LNCaP clone FGC (cell line): ENCODE measurements at regions not wholly inside any gene's neighbourhood (a gene's known extent, or its start where the extent isn't known, plus 50 kb on each side); places are given as distances from the start of the nearest gene placed in this dataset.

ENCODE experiments used
- DNase-seq: peaks from one replicate; pipeline ENCODE4 v3.0.0-alpha.2; 2011; ENCODE audit warnings: low read depth
- H3K4me3 ChIP-seq: 2 replicates; pipeline ENCODE4 v1.5.1; 2011; ENCODE audit warnings: mild to moderate bottlenecking, low read depth, low read length, control low read depth
- TF ChIP-seq, protein P1 (sequence below): IDR thresholded peaks from 2 replicates; pipeline ENCODE4 v1.5.1; 2012; ENCODE audit warnings: mild to moderate bottlenecking; ENCODE audit not compliant: control insufficient read depth, insufficient read depth; ENCODE audit errors: extremely low read depth

DNA sequence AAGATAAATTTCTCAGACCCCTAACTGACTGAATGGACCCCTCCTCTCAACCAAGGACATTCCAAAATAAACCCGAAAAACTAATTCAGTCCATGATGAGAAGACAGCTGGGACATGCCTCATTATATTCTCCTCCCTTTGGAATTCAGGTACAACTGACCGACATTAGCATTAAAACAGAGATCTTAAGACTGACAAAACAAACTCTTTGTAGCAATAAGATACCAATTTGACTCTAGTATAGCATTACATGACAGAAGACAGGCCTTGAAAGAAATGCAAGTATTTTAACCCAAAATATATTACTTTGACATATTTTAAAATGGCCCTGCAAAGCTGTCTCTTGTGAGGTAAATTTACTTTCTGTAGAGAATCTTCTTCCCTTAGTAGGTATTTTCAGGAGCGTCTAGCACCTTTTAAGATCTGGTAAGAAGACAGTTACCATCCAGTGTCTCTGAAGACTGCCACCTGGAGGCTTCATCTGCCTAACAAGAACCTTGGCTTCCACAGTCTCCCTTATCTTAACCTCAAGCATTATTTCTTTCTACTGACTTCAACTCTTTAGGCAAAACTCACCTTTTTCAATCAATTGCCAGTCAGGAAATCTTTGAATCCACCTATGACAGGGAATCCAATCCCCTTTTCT, 957.5 kb downstream of the SLC6A15 start:
- TF ChIP-seq, protein P1, sequence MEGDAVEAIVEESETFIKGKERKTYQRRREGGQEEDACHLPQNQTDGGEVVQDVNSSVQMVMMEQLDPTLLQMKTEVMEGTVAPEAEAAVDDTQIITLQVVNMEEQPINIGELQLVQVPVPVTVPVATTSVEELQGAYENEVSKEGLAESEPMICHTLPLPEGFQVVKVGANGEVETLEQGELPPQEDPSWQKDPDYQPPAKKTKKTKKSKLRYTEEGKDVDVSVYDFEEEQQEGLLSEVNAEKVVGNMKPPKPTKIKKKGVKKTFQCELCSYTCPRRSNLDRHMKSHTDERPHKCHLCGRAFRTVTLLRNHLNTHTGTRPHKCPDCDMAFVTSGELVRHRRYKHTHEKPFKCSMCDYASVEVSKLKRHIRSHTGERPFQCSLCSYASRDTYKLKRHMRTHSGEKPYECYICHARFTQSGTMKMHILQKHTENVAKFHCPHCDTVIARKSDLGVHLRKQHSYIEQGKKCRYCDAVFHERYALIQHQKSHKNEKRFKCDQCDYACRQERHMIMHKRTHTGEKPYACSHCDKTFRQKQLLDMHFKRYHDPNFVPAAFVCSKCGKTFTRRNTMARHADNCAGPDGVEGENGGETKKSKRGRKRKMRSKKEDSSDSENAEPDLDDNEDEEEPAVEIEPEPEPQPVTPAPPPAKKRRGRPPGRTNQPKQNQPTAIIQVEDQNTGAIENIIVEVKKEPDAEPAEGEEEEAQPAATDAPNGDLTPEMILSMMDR: peak; percentile 54
- H3K4me3 ChIP-seq: no peak overlapping the region
- DNase-seq: no peak

- TF ChIP-seq, protein P1: no peak
- DNase-seq: no peak
- H3K4me3 ChIP-seq: no peak overlapping the region
Measured at GRCh38 chr12:83954071-83954789, 958.4 kb downstream of the SLC6A15 start.

DNA sequence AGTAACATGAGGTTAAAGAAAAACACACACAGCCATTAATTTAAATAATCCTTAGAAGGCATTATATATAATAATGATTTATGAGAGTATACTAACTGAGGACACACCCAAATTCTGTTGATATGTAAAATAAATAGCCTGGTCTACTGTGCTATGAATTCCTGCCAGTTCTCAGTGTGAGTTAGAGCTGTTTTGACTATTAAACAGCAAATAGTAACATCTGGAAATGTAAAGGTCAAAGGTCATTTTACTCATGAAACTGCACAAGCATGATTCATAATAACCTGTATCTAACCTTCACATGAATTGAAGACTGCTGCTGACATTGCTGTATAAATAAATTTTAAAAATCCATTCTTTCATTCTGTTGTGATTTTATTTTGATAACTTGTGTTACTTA, 966.7 kb downstream of the SLC6A15 start:
- peak; percentile 6 for DNase-seq
- no peak overlapping the region for H3K4me3 ChIP-seq
- TF ChIP-seq, protein P1: no peak

- TF ChIP-seq, protein P1: no peak
- H3K4me3 ChIP-seq: no peak overlapping the region
- DNase-seq: no peak
Measured at GRCh38 chr12:83939718-83940117, 972.9 kb downstream of the SLC6A15 start.

GRCh38 chr12:83933615-83934014, 979.0 kb downstream of the SLC6A15 start:
- no peak for DNase-seq
- no peak overlapping the region for H3K4me3 ChIP-seq
- TF ChIP-seq, protein P1: no peak

- TF ChIP-seq, protein P1: no peak
- DNase-seq: no peak
- H3K4me3 ChIP-seq: no peak overlapping the region
Measured at GRCh38 chr12:83932011-83932410, 980.6 kb downstream of the SLC6A15 start.
